Mesendoderm (in vitro differentiated cells): ENCODE measurements at regions not wholly inside any gene's neighbourhood (a gene's known extent, or its start where the extent isn't known, plus 50 kb on each side); places are given as distances from the start of the nearest gene placed in this dataset.

Experiments used
- DNase-seq: peaks from one replicate; pipeline ENCODE4 v3.0.0; 2013
- H2AK5ac ChIP-seq: 2 replicates; pipeline ENCODE4 v1.6.1; 2013; ENCODE audit warnings: low read length, inconsistent platforms
- H2BK120ac ChIP-seq: 2 replicates; pipeline ENCODE4 v1.6.1; 2013; ENCODE audit warnings: low read depth, mild to moderate bottlenecking, low read length, moderate library complexity, mixed read lengths
- H2BK15ac ChIP-seq: replicated peaks from 2 replicates; pipeline ENCODE4 v1.6.1; 2013; ENCODE audit warnings: low read depth, mild to moderate bottlenecking, moderate library complexity
- H2BK5ac ChIP-seq: 2 replicates; pipeline ENCODE4 v1.6.1; 2013; ENCODE audit warnings: low read length, inconsistent platforms
- H3K18ac ChIP-seq: 2 replicates; pipeline ENCODE4 v1.6.1; 2013; ENCODE audit warnings: mild to moderate bottlenecking, low read length, mixed read lengths
- H3K23ac ChIP-seq: one replicate; pipeline ENCODE4 v1.6.1; 2013; ENCODE audit warnings: low read length
- H3K27ac ChIP-seq: 2 replicates; pipeline ENCODE4 v1.5.1; 2013; ENCODE audit warnings: low read depth, mild to moderate bottlenecking, inconsistent platforms, low read length, moderate library complexity
- H3K27me3 ChIP-seq: 2 replicates; pipeline ENCODE4 v1.6.1; 2013; ENCODE audit warnings: low read length, control low read depth, mild to moderate bottlenecking, inconsistent platforms; ENCODE audit not compliant: insufficient read depth, poor library complexity
- H3K36me3 ChIP-seq: 2 replicates; pipeline ENCODE4 v1.6.1; 2013; ENCODE audit warnings: low read length, inconsistent platforms; ENCODE audit not compliant: control insufficient read depth, insufficient read depth
- H3K4ac ChIP-seq: one replicate; pipeline ENCODE4 v1.6.1; 2013; ENCODE audit warnings: low read depth, mild to moderate bottlenecking, low read length, moderate library complexity
- H3K4me1 ChIP-seq: 2 replicates; pipeline ENCODE4 v1.6.1; 2013; ENCODE audit warnings: low read depth, low read length, inconsistent platforms; ENCODE audit not compliant: control insufficient read depth
- H3K4me2 ChIP-seq: 2 replicates; pipeline ENCODE4 v1.6.1; 2013; ENCODE audit warnings: low read length
- H3K4me3 ChIP-seq: 2 replicates; pipeline ENCODE4 v1.5.1; 2013; ENCODE audit warnings: mild to moderate bottlenecking, low read length
- H3K56ac ChIP-seq: one replicate; pipeline ENCODE4 v1.6.1; 2013; ENCODE audit warnings: low read length
- H3K79me1 ChIP-seq: 2 replicates; pipeline ENCODE4 v1.6.1; 2013; ENCODE audit warnings: low read length, inconsistent platforms
- H3K79me2 ChIP-seq: 2 replicates; pipeline ENCODE4 v1.6.1; 2013; ENCODE audit warnings: mild to moderate bottlenecking, low read length; ENCODE audit not compliant: control insufficient read depth, insufficient read depth
- H3K9ac ChIP-seq: 2 replicates; pipeline ENCODE4 v1.6.1; 2013; ENCODE audit warnings: low read length, inconsistent platforms
- H4K5ac ChIP-seq: one replicate; pipeline ENCODE4 v1.6.1; 2013; ENCODE audit warnings: low read length
- H4K8ac ChIP-seq: one replicate; pipeline ENCODE4 v1.6.1; 2013; ENCODE audit warnings: low read depth, mild to moderate bottlenecking, control low read depth, low read length, moderate library complexity
- WGBS: extraction: QIAGEN DNeasy Blood & Tissue Kit; methylation state at CpG from one replicate; pipeline ENCODE4 v1.1.7; 2013; ENCODE audit warnings: low lambda C conversion rate, missing lambda C conversion rate; ENCODE audit not compliant: insufficient coverage; ENCODE audit errors: extremely low coverage; 5-methylcytosine and 5-hydroxymethylcytosine counted together

DNA sequence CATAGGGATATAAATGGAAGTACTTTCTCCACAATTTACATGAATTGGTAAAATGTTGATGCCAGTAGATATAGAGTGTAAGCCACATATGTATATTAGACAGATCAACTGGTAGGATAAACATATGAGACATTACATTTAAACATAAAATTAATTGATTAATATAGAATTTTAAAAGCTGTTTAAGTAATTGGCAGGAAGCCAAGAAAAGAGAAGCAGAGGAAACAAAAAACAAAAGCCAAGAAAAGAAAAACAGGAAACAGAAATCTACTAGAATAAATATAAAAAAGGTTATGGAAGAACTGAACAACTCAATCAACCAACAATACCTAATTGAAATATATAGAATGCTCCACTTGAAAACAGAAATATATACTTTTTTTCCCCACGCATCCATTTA lies 920.1 kb upstream of the TMEFF2 start:
- no peak for DNase-seq
- Histone ChIP-seq H3K79me2 (no peaks in the 10 kb centered on the region), H3K4ac (no peak overlapping the region), H2BK15ac (no peak overlapping the region), H3K27me3 (no peaks in the 10 kb centered on the region), H3K9ac (no peak overlapping the region), H2BK5ac (no peak overlapping the region), H4K8ac (no peak overlapping the region), H3K4me2 (no peak overlapping the region), H2AK5ac (no peak overlapping the region), H3K79me1 (no peaks in the 10 kb centered on the region), H3K18ac (no peak overlapping the region), H3K4me1 (no peaks in the 10 kb centered on the region), H2BK120ac (no peak overlapping the region), H3K23ac (no peak overlapping the region), H3K27ac (no peak overlapping the region), H4K5ac (no peak overlapping the region), H3K4me3 (no peak overlapping the region), H3K56ac (no peak overlapping the region), H3K36me3 (no peaks in the 10 kb centered on the region)
- no CpG with 5 or more reads among the region's 1 CpG for WGBS

DNA sequence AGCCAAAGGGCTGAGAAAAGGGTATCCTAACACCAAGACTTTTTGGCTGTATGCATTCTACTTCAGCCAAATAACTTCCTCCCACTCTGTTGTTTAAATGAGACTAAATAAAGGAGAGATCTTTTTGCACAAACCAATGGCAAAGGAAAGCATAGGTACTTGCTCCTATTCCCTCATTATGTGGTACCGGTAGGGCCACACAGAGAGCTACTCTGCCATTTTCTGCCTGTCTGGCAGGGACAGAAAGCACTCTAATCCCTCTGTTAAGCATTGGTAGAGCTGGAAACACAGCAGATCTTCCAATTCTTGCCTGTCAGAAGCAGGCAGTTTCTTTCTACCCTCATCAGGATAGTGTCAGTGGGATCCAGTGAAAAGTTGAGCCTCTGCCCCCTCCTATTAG lies 918.3 kb upstream of the TMEFF2 start:
- no peak overlapping the region for H3K18ac ChIP-seq
- no peak overlapping the region for H3K27ac ChIP-seq
- WGBS = no CpG with 5 or more reads among the region's 1 CpG
- H4K5ac ChIP-seq = no peak overlapping the region
- H3K56ac ChIP-seq = no peak overlapping the region
- H3K23ac ChIP-seq = no peak overlapping the region
- no peak overlapping the region for H2AK5ac ChIP-seq
- DNase-seq = no peak
- no peak overlapping the region for H3K4ac ChIP-seq
- H4K8ac ChIP-seq = no peak overlapping the region
- no peaks in the 10 kb centered on the region for H3K79me2 ChIP-seq
- no peaks in the 10 kb centered on the region for H3K4me1 ChIP-seq
- no peaks in the 10 kb centered on the region for H3K79me1 ChIP-seq
- no peak overlapping the region for H2BK15ac ChIP-seq
- H2BK5ac ChIP-seq = no peak overlapping the region
- no peak overlapping the region for H2BK120ac ChIP-seq
- no peak overlapping the region for H3K4me2 ChIP-seq
- H3K36me3 ChIP-seq = no peaks in the 10 kb centered on the region
- no peak overlapping the region for H3K9ac ChIP-seq
- no peak overlapping the region for H3K4me3 ChIP-seq
- H3K27me3 ChIP-seq = no peaks in the 10 kb centered on the region

DNA sequence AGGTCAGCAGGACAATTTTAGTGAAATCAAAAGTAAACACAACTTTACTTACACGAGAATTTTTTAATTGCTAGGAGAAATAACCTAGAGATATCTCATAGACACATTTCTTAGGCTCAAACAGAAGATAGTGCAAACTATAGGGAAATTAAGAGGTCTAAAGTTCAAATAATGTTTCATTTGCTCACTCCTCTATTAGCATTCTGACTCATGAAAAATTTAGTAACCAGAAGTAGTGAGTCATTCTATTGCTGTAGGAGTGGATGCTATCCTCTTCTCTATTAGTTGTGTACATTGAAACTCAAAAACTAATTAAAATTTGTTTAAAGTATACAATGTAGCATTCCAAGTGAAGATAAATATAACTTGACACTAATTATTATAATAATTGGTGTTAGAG lies 908.3 kb upstream of the TMEFF2 start:
- Histone ChIP-seq H3K4me3 (no peak overlapping the region), H3K27me3 (no peaks in the 10 kb centered on the region), H3K56ac (no peak overlapping the region), H3K4me1 (no peaks in the 10 kb centered on the region), H3K9ac (no peak overlapping the region), H3K4ac (no peak overlapping the region), H3K4me2 (no peak overlapping the region), H2AK5ac (no peak overlapping the region), H4K5ac (no peak overlapping the region), H3K27ac (no peak overlapping the region), H4K8ac (no peak overlapping the region), H3K79me1 (no peaks in the 10 kb centered on the region), H3K79me2 (no peaks in the 10 kb centered on the region), H2BK15ac (no peak overlapping the region), H3K23ac (no peak overlapping the region), H2BK120ac (no peak overlapping the region), H3K36me3 (no peaks in the 10 kb centered on the region), H3K18ac (no peak overlapping the region), H2BK5ac (no peak overlapping the region)
- no peak for DNase-seq
- no CpG with 5 or more reads among the region's 1 CpG for WGBS

DNA sequence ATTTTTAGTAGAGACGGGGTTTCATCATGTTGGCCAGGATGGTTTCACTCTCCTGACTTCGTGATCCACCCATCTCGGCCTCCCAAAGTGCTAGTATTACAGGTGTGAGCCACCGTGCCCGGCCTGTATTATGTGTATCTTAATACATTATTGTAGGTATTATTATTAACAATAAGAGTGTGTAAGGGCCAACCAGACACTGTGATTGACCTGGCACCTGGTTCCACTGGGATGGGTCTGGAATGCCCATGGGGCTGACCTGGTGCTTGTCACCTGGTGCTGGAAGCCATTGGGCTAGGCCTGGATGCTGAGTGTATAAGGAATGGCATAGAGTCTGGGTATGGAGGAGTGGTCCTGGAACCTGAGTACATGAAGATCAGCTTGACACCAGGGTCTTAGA lies 906.9 kb upstream of the TMEFF2 start:
- Histone ChIP-seq H3K4ac (no peak overlapping the region), H3K4me2 (no peak overlapping the region), H3K18ac (no peak overlapping the region), H3K79me1 (no peaks in the 10 kb centered on the region), H3K27me3 (no peaks in the 10 kb centered on the region), H3K36me3 (no peaks in the 10 kb centered on the region), H3K56ac (no peak overlapping the region), H3K27ac (no peak overlapping the region), H3K79me2 (no peaks in the 10 kb centered on the region), H2BK120ac (no peak overlapping the region), H3K23ac (no peak overlapping the region), H3K4me3 (no peak overlapping the region), H4K5ac (no peak overlapping the region), H3K9ac (no peak overlapping the region), H2BK15ac (no peak overlapping the region), H2BK5ac (no peak overlapping the region), H2AK5ac (no peak overlapping the region), H3K4me1 (no peaks in the 10 kb centered on the region), H4K8ac (no peak overlapping the region)
- DNase-seq = no peak
- no CpG with 5 or more reads among the region's 5 CpGs for WGBS

DNA sequence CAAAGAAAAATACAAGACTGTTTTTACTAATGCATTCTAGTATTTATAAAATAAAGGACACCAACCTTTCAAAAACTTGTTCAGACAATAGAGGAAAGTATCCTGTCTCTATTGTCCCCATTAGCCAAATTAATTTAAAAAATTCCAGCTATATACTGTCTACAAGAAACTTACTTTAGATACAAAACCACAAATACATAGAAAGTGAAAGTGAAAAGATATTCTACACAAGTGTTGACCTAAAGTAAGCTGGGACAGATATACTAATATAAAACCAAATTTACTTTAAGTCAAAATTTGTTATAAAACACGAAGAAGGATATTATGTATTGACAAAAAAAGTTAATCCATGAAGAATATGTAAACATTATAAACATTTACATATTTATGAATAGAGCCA lies 893.3 kb upstream of the TMEFF2 start:
- WGBS = no CpG with 5 or more reads among the region's 1 CpG
- no peak overlapping the region for H2AK5ac ChIP-seq
- no peak overlapping the region for H4K8ac ChIP-seq
- no peak overlapping the region for H3K27ac ChIP-seq
- H3K4me3 ChIP-seq = no peak overlapping the region
- no peak overlapping the region for H3K4ac ChIP-seq
- H2BK5ac ChIP-seq = no peak overlapping the region
- H3K9ac ChIP-seq = no peak overlapping the region
- DNase-seq = no peak
- H3K4me1 ChIP-seq = no peaks in the 10 kb centered on the region
- H3K56ac ChIP-seq = no peak overlapping the region
- no peak overlapping the region for H3K18ac ChIP-seq
- H3K36me3 ChIP-seq = no peaks in the 10 kb centered on the region
- no peak overlapping the region for H2BK15ac ChIP-seq
- no peak overlapping the region for H4K5ac ChIP-seq
- H3K4me2 ChIP-seq = no peak overlapping the region
- H3K79me2 ChIP-seq = no peaks in the 10 kb centered on the region
- H3K23ac ChIP-seq = no peak overlapping the region
- H2BK120ac ChIP-seq = no peak overlapping the region
- H3K27me3 ChIP-seq = no peaks in the 10 kb centered on the region
- H3K79me1 ChIP-seq = no peaks in the 10 kb centered on the region

DNA sequence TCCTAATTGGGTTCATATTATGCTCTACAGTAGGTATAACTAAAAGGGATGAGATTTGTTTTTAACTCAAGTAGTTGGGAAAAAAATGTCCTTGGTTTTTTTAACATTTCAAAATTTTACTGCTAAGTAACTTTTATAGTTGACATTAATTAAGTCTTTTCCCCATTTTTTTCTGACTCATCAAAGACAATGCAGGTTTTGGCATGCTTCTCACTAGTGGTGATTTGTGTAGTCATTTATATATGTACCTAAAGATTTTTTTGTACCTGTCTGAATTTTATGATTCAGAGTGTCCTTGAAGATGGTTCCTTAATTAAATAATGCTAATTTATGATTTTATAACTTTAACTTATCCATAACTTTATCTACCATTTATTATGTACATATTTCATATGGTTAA lies 882.3 kb upstream of the TMEFF2 start:
- Histone ChIP-seq H4K8ac (no peak overlapping the region), H3K23ac (no peak overlapping the region), H3K36me3 (no peaks in the 10 kb centered on the region), H2BK120ac (no peak overlapping the region), H3K4me2 (no peak overlapping the region), H2AK5ac (no peak overlapping the region), H3K4me1 (no peaks in the 10 kb centered on the region), H3K79me1 (no peaks in the 10 kb centered on the region), H3K56ac (no peak overlapping the region), H4K5ac (no peak overlapping the region), H3K27me3 (no peaks in the 10 kb centered on the region), H2BK5ac (no peak overlapping the region), H3K4ac (no peak overlapping the region), H3K9ac (no peak overlapping the region), H2BK15ac (no peak overlapping the region), H3K79me2 (no peaks in the 10 kb centered on the region), H3K4me3 (no peak overlapping the region), H3K18ac (no peak overlapping the region), H3K27ac (no peak overlapping the region)
- DNase-seq = no peak
